ACHN (cell line): ENCODE measurements at regions not wholly inside any gene's neighbourhood (a gene's known extent, or its start where the extent isn't known, plus 50 kb on each side); places are given as distances from the start of the nearest gene placed in this dataset.
"Not testable (repeated sequence)": the region's sequence is repeated elsewhere in the genome, so short reads cannot be mapped to it uniquely, and the experiment has no call there.

Source experiments
- DNase-seq: peaks from one replicate; pipeline ENCODE4 v3.0.0-alpha.2; 2015
- in situ Hi-C: cut with HindIII; loops from 2 replicates; pipeline ENCODE4 v1.10.0; 2017; ENCODE audit warnings: low sequenced_read_pairs, low pct_ligation_motif_present, low pct_unique_long_range_greater_than_20kb

DNA sequence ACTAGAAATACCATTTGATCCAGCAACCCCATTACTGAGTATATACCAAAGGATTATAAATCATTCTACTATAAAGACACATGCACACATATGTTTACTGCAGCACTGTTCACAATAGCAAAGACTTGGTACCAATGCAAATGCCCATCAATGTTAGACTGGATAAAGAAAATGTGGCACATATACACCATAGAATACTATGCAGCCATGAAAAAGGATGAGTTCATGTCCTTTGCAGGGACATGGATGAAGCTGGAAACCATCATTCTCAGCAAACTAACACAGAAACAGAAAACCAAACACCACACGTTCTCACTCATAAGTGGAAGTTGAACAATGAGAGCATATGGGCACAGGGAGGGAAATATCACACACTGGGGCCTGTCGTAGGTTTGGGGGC lies 106.0 kb downstream of the SPATA18 start:
- in situ Hi-C loops, DNase-seq: not testable (repeated sequence)

DNA sequence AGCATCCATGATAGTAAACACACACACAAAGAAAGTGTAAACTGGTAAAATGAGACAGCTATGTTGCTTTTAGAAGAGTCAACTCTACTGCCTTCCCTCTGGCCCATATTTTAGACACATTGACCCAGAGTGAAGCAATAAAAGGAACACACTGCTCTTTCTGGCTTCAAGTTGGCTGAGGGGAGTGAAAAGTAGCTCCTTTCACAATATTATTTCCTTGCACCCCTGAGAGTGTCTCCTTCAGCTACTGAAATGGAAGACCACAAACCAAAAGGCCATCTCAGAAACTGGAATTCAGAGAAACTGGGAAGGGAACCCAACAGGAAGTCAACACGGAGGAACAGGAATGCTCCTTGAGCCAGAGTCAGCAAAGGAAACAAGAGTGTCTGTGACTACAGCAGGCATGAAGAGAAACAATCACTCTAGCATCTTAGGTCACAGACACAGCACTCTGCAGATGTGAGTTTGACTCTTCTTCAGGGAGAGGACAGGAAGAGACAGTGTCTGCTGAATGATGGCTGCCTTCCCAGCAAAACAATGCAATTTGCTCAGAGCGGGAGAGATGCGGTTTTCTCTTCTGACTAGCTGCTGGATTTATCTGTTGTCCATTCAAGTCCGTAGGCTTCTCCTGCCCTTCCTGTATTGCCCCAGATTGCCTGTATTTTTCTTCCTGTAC lies 106.7 kb downstream of the SPATA18 start:
- no peak for DNase-seq

DNA sequence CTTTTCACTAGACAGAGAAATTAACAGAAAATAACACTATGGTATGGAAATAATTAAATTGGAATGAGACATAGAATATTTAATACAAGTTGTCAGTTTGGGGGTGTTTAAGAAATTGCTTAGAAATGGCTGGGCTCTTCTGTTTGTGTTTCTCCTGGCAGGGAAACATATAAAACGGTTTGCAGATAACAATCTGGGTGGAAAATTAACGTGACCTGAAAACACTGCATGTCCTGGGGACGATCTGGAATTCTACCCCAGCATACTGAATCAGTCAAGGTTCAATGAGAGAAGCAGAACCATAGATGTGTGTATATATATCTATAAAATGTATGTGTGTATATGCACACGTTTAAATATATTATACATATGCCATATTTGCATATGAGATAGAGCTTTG lies 109.8 kb downstream of the SPATA18 start:
- no peak for DNase-seq
- in situ Hi-C loops, result no loop called here

More for the DNA sequence above, 106.7 kb downstream of the SPATA18 start:
- in situ Hi-C loops, result no loop called here

GRCh38 chr4:52164116-52164515 lies 113.0 kb downstream of the SPATA18 start:
- no peak for DNase-seq
- in situ Hi-C loops, result no loop called here

GRCh38 chr4:52172166-52172565 lies 121.1 kb downstream of the SPATA18 start:
- peak; percentile 18 for DNase-seq
- in situ Hi-C loops, result no loop called here

DNA sequence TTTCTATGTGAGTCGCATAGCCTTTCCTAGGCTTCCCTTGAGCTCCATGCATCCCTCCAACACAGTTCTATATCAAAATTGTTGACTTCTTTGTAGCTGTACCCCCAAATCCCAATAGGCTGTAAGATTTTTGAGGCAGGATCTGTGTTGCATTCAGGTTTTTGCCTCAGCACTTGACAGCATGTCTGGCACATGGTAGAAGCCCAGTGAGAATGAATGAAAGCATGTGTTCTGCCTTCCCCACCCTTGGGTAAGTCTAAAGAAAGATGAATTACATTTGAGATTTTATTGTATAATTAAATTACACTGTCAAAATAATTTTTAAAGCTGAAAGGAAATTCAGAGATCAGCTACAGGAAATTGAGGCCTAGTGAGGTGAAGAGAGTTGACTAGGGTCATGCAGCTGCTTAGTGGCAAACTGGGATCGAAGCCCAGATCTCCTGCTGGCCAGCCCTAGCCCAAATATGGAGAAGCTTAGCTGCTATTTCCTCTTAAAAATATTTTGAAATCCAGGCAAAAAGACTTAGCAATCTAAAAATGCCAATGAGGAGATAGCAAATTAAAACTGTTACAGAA lies 122.5 kb downstream of the SPATA18 start:
- DNase-seq, result no peak
- in situ Hi-C loops, result no loop called here

DNA sequence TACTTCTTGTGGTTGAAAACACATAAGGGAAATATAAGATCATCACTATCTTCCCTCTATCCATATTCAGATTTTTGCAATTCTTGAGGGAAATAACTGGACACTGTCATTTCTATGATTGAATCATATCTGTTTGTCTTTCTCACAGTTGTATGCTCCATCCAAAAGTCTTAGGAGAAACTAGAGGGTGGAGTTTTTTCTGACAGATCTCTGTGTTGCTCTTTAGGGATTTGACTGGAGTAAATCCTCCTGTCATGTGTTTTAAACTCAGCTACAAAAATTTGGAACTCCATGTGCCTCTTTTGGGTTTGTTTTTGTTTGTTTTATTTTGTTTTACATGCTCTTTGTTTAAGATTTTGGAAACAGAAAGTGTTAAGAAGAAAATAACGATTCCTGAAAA lies 136.5 kb downstream of the SPATA18 start:
- in situ Hi-C loops, result no loop called here
- DNase-seq, result no peak

DNA sequence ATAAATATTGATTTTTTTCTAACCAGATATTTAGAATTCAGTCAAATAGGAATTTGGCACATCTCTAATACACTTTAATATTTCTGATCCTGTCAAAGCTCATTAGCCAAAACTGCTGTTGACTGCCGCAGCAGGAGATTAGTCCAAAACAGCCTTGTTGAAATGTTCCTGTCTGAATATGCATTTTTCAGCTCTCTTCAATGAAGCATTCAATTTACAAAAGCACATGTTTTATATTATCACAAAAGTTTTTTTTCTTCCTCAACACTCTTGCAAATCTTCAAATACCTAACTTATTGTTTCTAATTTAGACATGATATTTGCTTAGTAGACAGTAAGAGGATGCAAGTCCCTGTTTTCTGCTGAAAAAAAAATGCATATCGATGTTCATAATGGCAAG lies 140.9 kb downstream of the SPATA18 start:
- in situ Hi-C loops, result no loop called here

GRCh38 chr4:52192721-52193135 lies 141.6 kb downstream of the SPATA18 start:
- in situ Hi-C loops, result no loop called here
- DNase-seq, result no peak

More for the DNA sequence above, 140.9 kb downstream of the SPATA18 start:
- no peak for DNase-seq

DNA sequence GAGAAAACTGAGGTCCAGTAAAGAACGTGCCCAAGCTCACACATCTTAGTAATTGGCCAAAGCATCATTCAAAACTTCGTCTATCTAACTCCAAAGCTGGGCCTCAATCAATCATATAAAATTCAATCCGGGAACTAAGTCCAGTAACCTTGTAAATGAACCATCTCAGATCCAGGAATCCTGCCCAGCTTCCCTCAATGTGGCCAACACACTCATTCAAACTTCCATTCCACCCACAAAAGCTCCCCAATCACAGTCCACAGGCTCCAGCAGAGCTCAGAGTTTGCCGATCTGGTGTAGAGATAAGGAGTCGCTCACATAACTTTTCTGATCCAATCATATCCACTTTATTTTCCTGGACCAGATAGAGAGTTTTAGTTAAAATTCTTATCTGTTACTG lies 144.8 kb downstream of the SPATA18 start:
- in situ Hi-C loops, result no loop called here
- DNase-seq, result no peak

GRCh38 chr4:52196606-52197130 lies 145.6 kb downstream of the SPATA18 start:
- in situ Hi-C loops, result no loop called here
- no peak for DNase-seq

- in situ Hi-C loops, result no loop called here
- no peak for DNase-seq
These were observed 146.2 kb downstream of the SPATA18 start for GRCh38 chr4:52197306-52197705.

DNA sequence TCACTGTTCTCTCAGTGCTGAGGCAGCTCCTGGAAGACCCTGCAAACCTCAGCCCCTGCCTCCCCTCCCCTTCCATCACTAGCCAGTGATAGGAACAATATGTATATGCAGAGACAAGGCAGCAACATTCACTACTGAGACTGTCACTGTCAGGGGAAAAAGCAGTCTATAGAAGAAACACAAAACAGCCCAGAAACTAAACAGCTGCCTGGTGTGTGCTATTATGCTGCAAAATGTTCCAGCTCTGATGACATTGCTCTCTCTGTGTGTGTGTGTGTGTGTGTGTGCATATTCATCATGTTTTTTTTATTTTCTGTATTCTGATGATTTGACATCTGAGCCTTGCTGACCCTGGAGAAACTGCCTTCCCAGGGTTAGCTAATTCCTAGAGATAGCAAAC lies 147.2 kb downstream of the SPATA18 start:
- in situ Hi-C loops, result no loop called here

DNA sequence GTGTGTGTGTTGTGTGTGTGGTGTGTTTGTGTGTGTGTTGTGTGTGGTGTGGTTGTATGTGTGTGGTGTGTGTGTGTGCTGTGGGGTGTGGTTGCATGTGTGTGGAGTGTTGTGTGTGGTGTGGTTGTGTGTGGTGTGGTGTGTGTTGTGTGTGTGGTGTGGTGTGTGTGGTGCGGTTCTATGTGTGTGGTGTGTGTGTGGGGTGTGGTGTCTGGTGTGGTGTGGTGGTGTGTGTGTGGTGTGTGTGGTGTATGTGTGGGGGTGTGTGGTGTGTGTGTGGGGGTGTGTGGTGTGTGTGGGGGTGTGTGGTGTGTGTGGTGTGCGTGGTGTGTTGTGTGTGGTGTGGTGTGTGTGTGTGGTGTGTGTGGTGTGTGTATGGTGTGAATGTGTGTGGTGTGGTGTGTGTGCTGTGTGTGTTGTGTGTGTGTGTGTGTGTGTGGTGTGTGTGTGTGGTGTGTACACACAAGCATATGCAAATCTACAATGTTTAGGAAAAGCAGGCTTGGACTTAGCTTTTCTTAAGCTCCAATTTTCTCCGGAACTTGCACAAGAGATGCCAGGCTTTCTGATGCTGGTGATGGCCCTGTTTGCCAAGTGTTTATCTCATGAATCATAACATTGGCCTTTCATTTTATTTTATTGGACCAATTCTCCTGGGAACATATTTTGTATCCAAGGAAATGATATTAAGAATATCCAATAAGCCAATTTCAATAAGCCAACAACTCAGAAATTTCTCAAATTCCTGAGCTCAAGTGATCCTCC lies 148.7 kb downstream of the SPATA18 start:
- DNase-seq, result peak; percentile 6
- in situ Hi-C loops, result no loop called here

More for the DNA sequence above, 147.2 kb downstream of the SPATA18 start:
- no peak for DNase-seq

GRCh38 chr4:52200339-52200725 lies 149.2 kb downstream of the SPATA18 start:
- in situ Hi-C loops, result no loop called here
- no peak for DNase-seq

DNA sequence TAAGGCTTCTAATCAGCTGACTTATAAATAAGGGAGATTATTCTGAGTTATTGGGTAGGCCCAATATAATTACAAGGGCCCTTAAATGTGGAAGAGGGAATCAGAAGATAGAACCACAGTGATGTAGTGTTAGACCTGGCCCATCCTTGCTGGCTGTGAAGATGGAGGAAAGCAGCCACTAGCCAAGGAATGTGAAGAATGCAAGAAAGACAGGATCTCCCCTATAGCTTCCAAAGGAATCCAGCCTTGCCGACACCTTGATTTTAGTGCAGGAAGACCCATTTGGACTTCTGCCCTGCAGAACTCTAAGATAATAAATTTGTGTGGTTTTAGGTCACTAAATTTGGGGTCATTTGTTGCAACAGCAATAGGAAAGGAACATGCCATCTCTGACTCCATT lies 150.6 kb downstream of the SPATA18 start:
- DNase-seq, result no peak
- in situ Hi-C loops, result no loop called here

DNA sequence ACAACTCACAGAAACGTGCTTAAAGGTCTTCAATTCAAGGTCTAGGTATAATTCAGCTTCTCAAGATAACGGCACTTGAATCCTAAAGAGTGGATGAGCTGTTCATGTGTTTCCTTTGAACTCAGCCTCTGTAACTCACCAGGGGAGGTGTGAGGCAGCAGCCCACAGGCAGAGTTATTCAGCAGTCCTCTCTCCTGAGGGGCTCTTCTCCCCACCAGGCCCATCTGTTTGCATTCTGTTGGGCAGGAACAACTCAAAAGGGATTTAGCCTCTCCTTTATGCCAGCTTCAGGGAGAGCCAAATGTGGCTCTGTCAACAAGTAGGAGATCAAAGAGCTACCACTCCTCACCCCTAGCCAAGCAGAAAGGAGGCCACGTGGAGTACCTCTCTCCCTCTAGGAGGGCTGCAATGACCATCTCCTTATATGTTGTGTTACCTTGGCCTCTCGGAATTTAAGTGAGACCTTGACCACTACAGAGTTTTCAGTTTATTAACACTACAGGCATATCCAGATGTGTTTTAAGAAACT lies 151.2 kb downstream of the SPATA18 start:
- in situ Hi-C loops, result no loop called here

DNA sequence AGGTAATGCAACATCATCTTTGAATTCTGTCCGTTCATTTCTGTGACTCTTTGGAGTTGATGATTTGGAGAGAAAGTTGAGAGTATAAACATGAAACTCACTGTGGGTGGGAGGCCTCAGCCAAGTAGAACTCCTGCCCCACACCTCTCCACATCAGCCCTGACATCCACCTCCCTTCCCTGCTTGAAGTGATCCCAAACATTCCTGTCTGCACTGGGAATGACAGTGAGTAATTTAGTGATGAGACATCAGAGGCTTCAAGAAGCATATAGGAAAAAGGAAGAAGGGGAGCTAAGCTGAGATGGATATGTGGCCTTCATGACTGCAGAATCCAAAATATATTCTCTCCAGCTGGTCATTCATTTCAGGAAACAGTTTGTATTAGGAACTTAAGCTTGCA lies 151.8 kb downstream of the SPATA18 start:
- in situ Hi-C loops, result no loop called here
- no peak for DNase-seq

More for the DNA sequence above, 151.2 kb downstream of the SPATA18 start:
- DNase-seq, result no peak

GRCh38 chr4:52203351-52203750 lies 152.2 kb downstream of the SPATA18 start:
- in situ Hi-C loops, result no loop called here
- no peak for DNase-seq
